ENCODE measurements at regions not wholly inside any gene's neighbourhood (a gene's known extent, or its start where the extent isn't known, plus 50 kb on each side); places are given as distances from the start of the nearest gene placed in this dataset.

GRCh38 chrX:33989936-33990335 is 142.2 kb downstream of the FAM47A start:
- TF ChIP-seq CTCF (IDR thresholded peaks at IDR 0.05; ENCODE audit: low read depth, low read length): no peak
- no peaks in the 10 kb centered on the region for H3K27me3 ChIP-seq (ENCODE audit: insufficient read depth, low read depth, severe bottlenecking)
- no peak for DNase-seq

GRCh38 chrX:33987458-33987857 is 144.7 kb downstream of the FAM47A start:
- H3K27ac ChIP-seq: no peak overlapping the region
- H3K36me3 ChIP-seq: no peaks in the 10 kb centered on the region
- TF ChIP-seq CTCF (IDR thresholded peaks at IDR 0.05; ENCODE audit: low read depth, low read length): no peak
- no peak overlapping the region for H3K4me3 ChIP-seq (ENCODE audit: low read depth, low read length)
- no peaks in the 10 kb centered on the region for H3K27me3 ChIP-seq (ENCODE audit: insufficient read depth, low read depth, severe bottlenecking)
- no peak for DNase-seq
- H3K9me3 ChIP-seq (ENCODE audit: severe bottlenecking): no peaks in the 10 kb centered on the region

More at GRCh38 chrX:33989936-33990335, 142.2 kb downstream of the FAM47A start:
- Histone ChIP-seq H3K9me3 (ENCODE audit: severe bottlenecking) (no peaks in the 10 kb centered on the region), H3K36me3 (no peaks in the 10 kb centered on the region), H3K27ac (no peak overlapping the region), H3K4me3 (ENCODE audit: low read depth, low read length) (no peak overlapping the region)

- Histone ChIP-seq H3K36me3 (no peaks in the 10 kb centered on the region), H3K27me3 (ENCODE audit: insufficient read depth, low read depth, severe bottlenecking) (no peaks in the 10 kb centered on the region), H3K4me3 (ENCODE audit: low read depth, low read length) (no peak overlapping the region), H3K27ac (no peak overlapping the region), H3K9me3 (ENCODE audit: severe bottlenecking) (no peaks in the 10 kb centered on the region)
- DNase-seq: no peak
- no peak for TF ChIP-seq CTCF (IDR thresholded peaks at IDR 0.05; ENCODE audit: low read depth, low read length)
Measured at GRCh38 chrX:33974676-33975075, 157.4 kb downstream of the FAM47A start.

GRCh38 chrX:33970028-33970967 is 161.8 kb downstream of the FAM47A start:
- Histone ChIP-seq H3K9me3 (ENCODE audit: severe bottlenecking) (no peaks in the 10 kb centered on the region), H3K27ac (no peak overlapping the region), H3K27me3 (ENCODE audit: insufficient read depth, low read depth, severe bottlenecking) (no peaks in the 10 kb centered on the region), H3K4me3 (ENCODE audit: low read depth, low read length) (no peak overlapping the region), H3K36me3 (no peaks in the 10 kb centered on the region)
- TF ChIP-seq CTCF (IDR thresholded peaks at IDR 0.05; ENCODE audit: low read depth, low read length): no peak
- DNase-seq: no peak

- no peak overlapping the region for H3K27ac ChIP-seq
- no peak overlapping the region for H3K4me3 ChIP-seq (ENCODE audit: low read depth, low read length)
- H3K36me3 ChIP-seq: no peaks in the 10 kb centered on the region
- TF ChIP-seq CTCF (IDR thresholded peaks at IDR 0.05; ENCODE audit: low read depth, low read length): no peak
- H3K27me3 ChIP-seq (ENCODE audit: insufficient read depth, low read depth, severe bottlenecking): no peaks in the 10 kb centered on the region
- DNase-seq: no peak
- H3K9me3 ChIP-seq (ENCODE audit: severe bottlenecking): no peaks in the 10 kb centered on the region
Measured at GRCh38 chrX:33969105-33969504, 163.0 kb downstream of the FAM47A start.
